Liver (tissue), 8 donors: ENCODE measurements at regions not wholly inside any gene's neighbourhood (a gene's known extent, or its start where the extent isn't known, plus 50 kb on each side); places are given as distances from the start of the nearest gene placed in this dataset.

ENCODE experiments used
- DNase-seq: peaks from one replicate; pipeline ENCODE4 v3.0.0-alpha.2; 2017; ENCODE audit warnings: low spot score
- H3K27ac ChIP-seq, 2 donors: one replicate each; pipeline ENCODE4 v1.7.0; 2013; ENCODE audit warnings: inconsistent platforms in 2 of 2, low read length in 2 of 2, control low read depth in 1 of 2, low read depth in 1 of 2, mild to moderate bottlenecking in 1 of 2
- H3K27me3 ChIP-seq, 4 donors: one replicate each; pipeline versions ENCODE4 v1.6.1 to v1.7.0; 2013; ENCODE audit warnings: low read length in 3 of 4, inconsistent platforms in 1 of 4, mild to moderate bottlenecking in 1 of 4, moderate library complexity in 1 of 4; ENCODE audit not compliant: control insufficient read depth in 4 of 4, insufficient read depth in 4 of 4
- H3K36me3 ChIP-seq, 4 donors: one replicate each; pipeline versions ENCODE4 v1.6.1 to v1.7.0; 2013; ENCODE audit warnings: low read length in 3 of 4, mild to moderate bottlenecking in 3 of 4, low read depth in 1 of 4, moderate library complexity in 1 of 4; ENCODE audit not compliant: control insufficient read depth in 4 of 4, insufficient read depth in 3 of 4
- H3K4me1 ChIP-seq, 4 donors: one replicate each; pipeline versions ENCODE4 v1.6.1 to v1.7.0; 2013; ENCODE audit warnings: low read length in 3 of 4, mild to moderate bottlenecking in 3 of 4, moderate library complexity in 1 of 4; ENCODE audit not compliant: control insufficient read depth in 4 of 4, insufficient read depth in 4 of 4
- H3K4me3 ChIP-seq, 3 donors: one replicate each; pipeline versions ENCODE4 v1.6.1 to v1.7.0; 2013; ENCODE audit warnings: low read length in 3 of 3, control low read depth in 1 of 3, low read depth in 1 of 3, mild to moderate bottlenecking in 1 of 3
- H3K9ac ChIP-seq, 2 donors: one replicate each; pipeline ENCODE4 v1.7.0; 2013; ENCODE audit warnings: low read length in 2 of 2, mild to moderate bottlenecking in 2 of 2, moderate library complexity in 2 of 2, control low read depth in 1 of 2, low read depth in 1 of 2
- H3K9me3 ChIP-seq, 4 donors: one replicate each; pipeline versions ENCODE4 v1.6.1 to v1.7.0; 2013; ENCODE audit warnings: low read length in 3 of 4; ENCODE audit not compliant: control insufficient read depth in 4 of 4
- ATF3 ChIP-seq: IDR thresholded peaks from 2 replicates; pipeline ENCODE4 v1.6.1; 2016; ENCODE audit warnings: antibody characterized with exemption
- CTCF ChIP-seq: fragments of 150-350 bp; IDR thresholded peaks from 2 replicates; pipeline ENCODE4 v1.5.1; 2017; ENCODE audit warnings: improper control_type of control experiment, low read depth, low read length; ENCODE audit not compliant: missing input control
- EGR1 ChIP-seq, 2 donors: IDR thresholded peaks; 2 replicates each; pipeline ENCODE4 v1.6.1; 2016 to 2018; ENCODE audit warnings: antibody characterized with exemption in 2 of 2, low read depth in 2 of 2
- FOXA1 ChIP-seq: IDR thresholded peaks from 2 replicates; pipeline ENCODE4 v1.6.1; 2016; ENCODE audit warnings: antibody characterized with exemption
- FOXA2 ChIP-seq: IDR thresholded peaks from 2 replicates; pipeline ENCODE4 v1.6.1; 2016; ENCODE audit warnings: antibody characterized with exemption
- GABPA ChIP-seq, 2 donors: IDR thresholded peaks in 1 of 2; conservative IDR thresholded peaks in 1 of 2; 2 replicates each; pipeline ENCODE4 v1.6.1; 2016; ENCODE audit warnings: antibody characterized with exemption in 2 of 2, mild to moderate bottlenecking in 1 of 2, moderate library complexity in 1 of 2
- HNF4A ChIP-seq, 2 donors: conservative IDR thresholded peaks; 2 replicates each; pipeline ENCODE4 v1.6.1; 2016; ENCODE audit warnings: antibody characterized with exemption in 2 of 2, mild to moderate bottlenecking in 2 of 2
- HNF4G ChIP-seq: IDR thresholded peaks from 2 replicates; pipeline ENCODE4 v1.6.1; 2016; ENCODE audit warnings: antibody characterized with exemption
- JUND ChIP-seq, 2 donors: IDR thresholded peaks; 2 replicates each; pipeline ENCODE4 v1.6.1; 2016; ENCODE audit warnings: antibody characterized with exemption in 2 of 2
- MAX ChIP-seq: IDR thresholded peaks from 2 replicates; pipeline ENCODE4 v1.6.1; 2016; ENCODE audit warnings: antibody characterized with exemption
- NR2F2 ChIP-seq: IDR thresholded peaks from 2 replicates; pipeline ENCODE4 v1.6.1; 2016; ENCODE audit warnings: antibody characterized with exemption
- RAD21 ChIP-seq, 2 donors: IDR thresholded peaks; 2 replicates each; pipeline ENCODE4 v1.6.1; 2016; ENCODE audit warnings: antibody characterized with exemption in 2 of 2, mild to moderate bottlenecking in 2 of 2
- REST ChIP-seq: IDR thresholded peaks from 2 replicates; pipeline ENCODE4 v1.6.1; 2016; ENCODE audit warnings: antibody characterized with exemption, mild to moderate bottlenecking
- RXRA ChIP-seq, 2 donors: IDR thresholded peaks; 2 replicates each; pipeline ENCODE4 v1.6.1; 2017 to 2018; ENCODE audit warnings: antibody characterized with exemption in 2 of 2, mild to moderate bottlenecking in 1 of 2
- SP1 ChIP-seq: IDR thresholded peaks from 2 replicates; pipeline ENCODE4 v1.6.1; 2018; ENCODE audit warnings: antibody characterized with exemption, mild to moderate bottlenecking
- TAF1 ChIP-seq: conservative IDR thresholded peaks from 2 replicates; pipeline ENCODE4 v1.6.1; 2016; ENCODE audit warnings: antibody characterized with exemption, mild to moderate bottlenecking
- YY1 ChIP-seq: IDR thresholded peaks from 2 replicates; pipeline ENCODE4 v1.6.1; 2016; ENCODE audit warnings: antibody characterized with exemption, mild to moderate bottlenecking
- WGBS: extraction: QIAGEN DNeasy Blood & Tissue Kit; methylation state at CpG from one replicate; pipeline ENCODE4 v1.1.7; 2013; 5-methylcytosine and 5-hydroxymethylcytosine counted together
- TF ChIP-seq, protein P1 (sequence below): IDR thresholded peaks from 2 replicates; pipeline ENCODE4 v1.6.1; 2016; ENCODE audit warnings: antibody characterized with exemption
- donor health status: healthy.
- donor health status: healthy.
- donor health status: healthy.
- donor health status: healthy.
- donor health status: healthy.

DNA sequence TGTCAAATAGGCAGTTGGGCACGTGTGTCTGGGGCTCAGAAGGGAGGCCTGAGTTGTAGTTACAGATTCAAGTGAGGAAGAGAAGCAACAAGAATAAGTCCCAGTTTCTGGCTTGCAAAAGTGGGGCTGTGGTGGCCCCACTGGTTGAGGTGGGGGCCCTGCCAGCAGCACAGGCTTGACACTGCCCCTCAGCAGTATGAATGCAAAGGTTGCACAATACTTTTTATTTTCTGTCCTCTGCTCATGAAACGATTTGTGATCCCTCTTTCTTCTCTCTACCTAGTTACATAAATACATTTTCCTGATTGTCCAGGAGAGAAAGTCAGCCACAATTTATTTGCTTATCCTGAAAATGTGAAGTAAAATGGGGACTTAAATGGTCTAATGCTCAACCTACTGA lies 577.8 kb downstream of the AACS start:
- WGBS, result 63% methylated on average over 2 of the region's 2 CpGs
- no peak for TF ChIP-seq RXRA (IDR thresholded peaks at IDR 0.05)

DNA sequence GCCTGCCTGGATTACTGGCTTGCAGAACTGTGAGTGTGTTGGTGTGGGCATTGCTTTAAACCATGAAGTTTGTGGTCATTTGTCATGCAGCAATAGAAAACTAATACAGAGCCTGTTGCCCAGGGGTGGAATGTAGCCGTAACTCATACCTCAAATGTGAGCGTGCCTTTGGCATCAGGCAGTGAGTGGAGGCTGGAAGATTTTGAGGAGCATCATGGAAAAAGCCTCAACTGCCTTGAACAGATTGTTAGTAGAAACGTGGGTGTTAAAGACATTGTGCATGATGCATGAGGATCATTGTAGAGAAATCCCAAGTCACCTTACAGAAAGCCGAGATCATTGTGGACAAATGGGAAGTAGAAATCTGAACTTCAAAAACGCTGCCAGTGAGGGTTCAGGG lies 580.5 kb downstream of the AACS start:
- no peaks in the 10 kb centered on the region for H3K9me3 ChIP-seq
- no peaks in the 10 kb centered on the region for H3K36me3 ChIP-seq
- peaks cover 0 to under 1% (median 0%) of the 10 kb centered on the region in 4 donors for H3K4me1 ChIP-seq
- DNase-seq, result no peak
- H3K4me3 ChIP-seq, result no peak overlapping the region
- WGBS, result 77% methylated on average over 5 of the region's 5 CpGs
- no peak for TF ChIP-seq SP1
- TF ChIP-seq NR2F2, result no peak
- TF ChIP-seq CTCF, result no peak
- no peak for TF ChIP-seq EGR1 (IDR thresholded peaks at IDR 0.05; ENCODE audit: low read depth in 2 of 2)
- no peak for TF ChIP-seq REST
- no peak for TF ChIP-seq ATF3
- TF ChIP-seq FOXA2, result no peak
- no peak for TF ChIP-seq FOXA1
- TF ChIP-seq HNF4A (conservative IDR thresholded peaks at IDR 0.05), result no peak
- TF ChIP-seq, protein P1, sequence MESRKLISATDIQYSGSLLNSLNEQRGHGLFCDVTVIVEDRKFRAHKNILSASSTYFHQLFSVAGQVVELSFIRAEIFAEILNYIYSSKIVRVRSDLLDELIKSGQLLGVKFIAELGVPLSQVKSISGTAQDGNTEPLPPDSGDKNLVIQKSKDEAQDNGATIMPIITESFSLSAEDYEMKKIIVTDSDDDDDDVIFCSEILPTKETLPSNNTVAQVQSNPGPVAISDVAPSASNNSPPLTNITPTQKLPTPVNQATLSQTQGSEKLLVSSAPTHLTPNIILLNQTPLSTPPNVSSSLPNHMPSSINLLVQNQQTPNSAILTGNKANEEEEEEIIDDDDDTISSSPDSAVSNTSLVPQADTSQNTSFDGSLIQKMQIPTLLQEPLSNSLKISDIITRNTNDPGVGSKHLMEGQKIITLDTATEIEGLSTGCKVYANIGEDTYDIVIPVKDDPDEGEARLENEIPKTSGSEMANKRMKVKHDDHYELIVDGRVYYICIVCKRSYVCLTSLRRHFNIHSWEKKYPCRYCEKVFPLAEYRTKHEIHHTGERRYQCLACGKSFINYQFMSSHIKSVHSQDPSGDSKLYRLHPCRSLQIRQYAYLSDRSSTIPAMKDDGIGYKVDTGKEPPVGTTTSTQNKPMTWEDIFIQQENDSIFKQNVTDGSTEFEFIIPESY, result no peak
- no peak for TF ChIP-seq YY1
- TF ChIP-seq RXRA (IDR thresholded peaks at IDR 0.05), result no peak
- TF ChIP-seq RAD21 (IDR thresholded peaks at IDR 0.05), result no peak
- no peak for TF ChIP-seq MAX
- TF ChIP-seq HNF4G, result no peak
- TF ChIP-seq GABPA (IDR thresholded peaks at IDR 0.05 in 1 of 2, conservative IDR thresholded peaks at IDR 0.05 in 1 of 2), result no peak
- TF ChIP-seq JUND (IDR thresholded peaks at IDR 0.05), result no peak
- no peak for TF ChIP-seq TAF1
- H3K27ac ChIP-seq, result no peak overlapping the region
- H3K27me3 ChIP-seq, result no peaks in the 10 kb centered on the region
- no peak overlapping the region for H3K9ac ChIP-seq

More for the DNA sequence above, 577.8 kb downstream of the AACS start:
- DNase-seq, result no peak
- Histone ChIP-seq H3K9ac (no peak overlapping the region), H3K4me3 (no peak overlapping the region), H3K4me1 (no peaks in the 10 kb centered on the region), H3K27me3 (no peaks in the 10 kb centered on the region), H3K36me3 (no peaks in the 10 kb centered on the region), H3K9me3 (no peaks in the 10 kb centered on the region), H3K27ac (no peak overlapping the region)
